Smooth muscle cell of the brain vasculature (primary cell): ENCODE measurements at regions not wholly inside any gene's neighbourhood (a gene's known extent, or its start where the extent isn't known, plus 50 kb on each side); places are given as distances from the start of the nearest gene placed in this dataset.

ENCODE experiments used
- DNase-seq: peaks from one replicate; pipeline ENCODE4 v3.0.0-alpha.2; 2012; ENCODE audit warnings: low read depth, low spot score

DNA sequence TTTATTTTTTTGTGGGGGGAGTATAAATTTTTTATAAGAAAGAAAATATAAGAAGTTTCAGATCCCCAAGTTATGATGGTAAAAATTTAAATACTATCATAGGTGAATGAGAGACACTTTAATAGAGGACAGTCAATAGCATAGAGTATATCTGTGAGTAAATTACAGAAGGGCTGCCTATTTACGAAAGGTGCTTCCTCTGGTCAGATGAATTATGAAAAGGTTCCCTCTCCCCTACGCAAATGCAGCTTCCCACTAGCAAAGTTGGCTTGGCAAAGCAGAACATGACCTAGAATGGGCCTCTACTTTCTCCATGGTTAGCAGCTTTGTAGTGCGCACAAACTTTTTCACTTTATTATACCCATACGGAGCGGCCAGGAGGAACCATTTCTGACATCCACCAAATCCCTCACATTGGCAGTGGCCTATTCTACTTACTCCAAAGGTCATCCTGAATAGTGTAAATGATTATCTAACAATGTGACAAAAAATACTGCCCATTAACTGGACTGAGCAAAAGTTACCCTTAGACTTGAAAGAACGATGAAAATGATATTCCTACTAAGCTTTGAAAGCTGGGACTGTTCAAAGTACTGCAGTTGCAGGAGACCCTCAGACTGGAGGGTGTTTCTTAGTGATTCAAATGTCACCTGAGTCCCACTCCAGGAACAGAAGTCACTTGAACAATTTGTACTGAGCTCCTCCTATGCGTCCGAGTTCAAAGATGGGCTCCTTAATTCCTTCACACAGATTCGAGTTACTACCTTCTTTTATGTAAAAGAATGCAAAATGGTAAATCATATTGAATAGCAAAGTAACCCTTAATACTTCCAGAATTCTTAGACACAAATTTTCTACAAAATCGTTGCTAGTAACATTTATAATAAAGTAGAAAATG lies 148.5 kb downstream of the NOL4 start:
- no peak for DNase-seq

GRCh38 chr18:34061226-34061625 lies 163.5 kb downstream of the NOL4 start:
- DNase-seq: no peak

GRCh38 chr18:34055227-34055626 lies 169.5 kb downstream of the NOL4 start:
- DNase-seq: no peak

- DNase-seq: no peak
Observed at GRCh38 chr18:34050661-34051060, 174.1 kb downstream of the NOL4 start.

GRCh38 chr18:34049511-34049910 lies 175.2 kb downstream of the NOL4 start:
- no peak for DNase-seq

DNA sequence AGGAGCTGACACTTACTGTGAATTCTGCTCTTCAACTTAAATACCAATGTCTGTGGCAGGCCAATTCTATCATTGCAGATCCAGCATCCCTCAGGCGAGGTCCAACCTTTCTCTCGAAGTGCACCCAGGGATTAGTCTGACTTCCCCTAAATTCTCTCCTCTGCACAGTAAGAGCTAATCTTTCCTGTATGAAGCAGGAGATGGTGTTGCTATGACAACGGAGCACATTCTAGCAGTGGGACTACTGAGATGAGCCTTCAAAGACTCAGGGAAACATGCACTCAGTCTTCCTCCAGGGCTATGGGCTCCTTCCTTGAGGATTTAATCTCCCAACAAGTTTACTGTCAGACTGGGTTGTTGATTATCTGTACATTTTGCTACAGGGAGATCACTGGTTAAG lies 176.3 kb downstream of the NOL4 start:
- no peak for DNase-seq

- DNase-seq: no peak
Observed at GRCh38 chr18:34042423-34043146, 182.1 kb downstream of the NOL4 start.

GRCh38 chr18:34039611-34040010 lies 185.1 kb downstream of the NOL4 start:
- no peak for DNase-seq

DNA sequence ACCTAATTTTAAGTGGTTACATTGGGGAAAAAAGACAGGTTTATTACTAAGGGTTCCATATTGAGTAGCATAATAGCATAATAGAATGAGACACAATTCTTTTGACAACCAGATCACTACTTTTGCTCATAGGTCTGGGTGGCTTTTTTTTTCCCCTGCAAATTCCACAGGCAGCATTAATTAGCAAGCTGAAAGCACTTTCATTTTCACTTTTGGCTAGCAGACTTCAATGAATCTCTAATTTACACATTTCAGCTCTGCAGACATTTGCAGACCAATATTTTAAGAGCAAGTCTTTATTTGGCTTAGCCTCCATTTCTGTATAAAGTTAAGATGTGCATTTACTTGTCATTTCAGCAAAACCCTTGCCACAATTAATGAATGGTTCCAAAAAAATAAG lies 185.5 kb downstream of the NOL4 start:
- no peak for DNase-seq

- DNase-seq: no peak
Observed at GRCh38 chr18:34038086-34038485, 186.6 kb downstream of the NOL4 start.

GRCh38 chr18:34033968-34034367 lies 190.7 kb downstream of the NOL4 start:
- no peak for DNase-seq

DNA sequence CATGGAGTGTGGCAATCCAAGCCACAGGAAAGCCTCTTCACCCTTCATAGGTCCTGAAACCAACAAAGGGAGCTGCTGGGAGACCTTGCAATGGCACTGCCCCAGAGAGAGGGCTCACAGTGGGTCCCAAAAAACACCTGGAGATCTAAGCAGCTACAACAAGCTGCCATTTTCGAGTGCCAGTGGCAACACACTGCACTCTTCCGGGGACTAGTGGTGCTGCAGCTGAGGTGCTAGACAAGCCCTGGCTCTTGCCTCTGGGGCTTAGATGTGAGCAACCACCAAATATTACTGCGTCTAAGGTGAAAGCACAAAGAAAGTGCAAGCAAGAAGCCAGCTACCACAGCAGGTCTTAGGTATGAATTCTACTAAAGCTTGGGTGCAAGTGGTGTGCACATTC lies 192.9 kb downstream of the NOL4 start:
- DNase-seq: no peak

- no peak for DNase-seq
Observed at GRCh38 chr18:34028324-34028723, 196.4 kb downstream of the NOL4 start.

- DNase-seq: no peak
Observed at GRCh38 chr18:34025191-34025801, 199.4 kb downstream of the NOL4 start.

- no peak for DNase-seq
Observed at GRCh38 chr18:34023471-34023870, 201.2 kb downstream of the NOL4 start.

GRCh38 chr18:34018336-34018735 lies 206.4 kb downstream of the NOL4 start:
- DNase-seq: no peak

DNA sequence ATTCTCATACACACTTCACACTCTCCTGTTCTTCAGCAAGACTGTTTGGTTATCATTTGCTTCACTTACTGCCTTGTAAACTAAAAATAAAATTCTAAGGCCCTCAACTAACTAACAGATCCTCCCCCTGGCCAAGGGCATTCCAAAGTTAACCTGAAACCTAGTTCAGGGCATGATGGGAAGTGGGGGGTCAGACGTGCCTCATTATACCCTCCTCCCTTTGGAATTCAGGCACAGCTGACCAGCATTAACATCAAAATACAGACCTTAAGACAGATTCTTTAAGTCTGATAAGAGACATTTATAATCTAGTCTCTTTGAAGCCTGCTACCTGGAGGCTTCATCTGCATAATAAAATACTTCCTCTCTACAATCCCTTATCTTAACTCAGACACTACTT lies 221.0 kb downstream of the NOL4 start:
- no peak for DNase-seq

- DNase-seq: no peak
Observed at GRCh38 chr18:34002130-34002529, 222.6 kb downstream of the NOL4 start.

DNA sequence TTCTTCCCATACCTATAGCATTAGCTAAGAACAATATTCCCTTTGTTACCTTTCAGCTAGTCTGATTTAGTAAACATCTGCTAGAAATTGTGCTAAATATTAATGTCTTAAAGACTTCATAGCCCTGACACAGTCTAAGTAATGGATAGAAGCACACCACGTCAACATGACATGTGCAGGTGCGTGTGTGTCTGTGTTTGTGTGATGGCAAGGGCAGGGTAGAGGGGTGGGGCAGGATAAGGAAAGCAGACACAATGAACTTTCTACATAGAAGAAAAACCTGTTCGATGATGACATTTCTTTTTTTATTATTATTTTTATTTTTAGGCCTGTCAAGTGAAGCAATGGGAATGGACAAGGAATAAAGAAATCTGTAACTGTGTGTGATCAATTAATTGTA lies 223.3 kb downstream of the NOL4 start:
- DNase-seq: no peak

- DNase-seq: no peak
Observed at GRCh38 chr18:33987206-33987605, 237.5 kb downstream of the NOL4 start.

GRCh38 chr18:33983126-33983525 lies 241.6 kb downstream of the NOL4 start:
- DNase-seq: no peak

DNA sequence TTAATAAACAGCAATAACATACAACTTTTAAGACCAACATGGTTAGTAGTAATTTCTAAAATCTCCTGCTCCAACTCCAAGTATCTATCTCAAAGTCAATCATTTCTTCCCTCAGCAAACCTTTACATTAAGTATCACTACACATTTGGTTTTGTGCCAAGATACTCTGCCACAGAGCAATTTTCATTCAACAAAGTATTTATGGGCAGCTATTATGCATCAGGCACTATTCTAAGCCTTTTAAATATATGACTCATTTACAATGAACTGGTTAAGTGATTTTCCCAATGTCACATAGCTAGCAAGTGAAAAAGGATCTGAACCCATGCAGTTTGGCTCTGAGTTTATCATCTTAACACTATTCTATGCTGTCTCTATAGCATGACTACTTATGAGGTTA lies 264.3 kb downstream of the NOL4 start:
- no peak for DNase-seq

GRCh38 chr18:33959609-33960008 lies 265.1 kb downstream of the NOL4 start:
- DNase-seq: no peak
